Choroid plexus epithelial cell (primary cell): ENCODE measurements at regions not wholly inside any gene's neighbourhood (a gene's known extent, or its start where the extent isn't known, plus 50 kb on each side); places are given as distances from the start of the nearest gene placed in this dataset.
"Not testable (repeated sequence)": the region's sequence is repeated elsewhere in the genome, so short reads cannot be mapped to it uniquely, and the experiment has no call there.

Source experiments
- DNase-seq: peaks from one replicate; pipeline ENCODE4 v3.0.0-alpha.2; 2010; ENCODE audit warnings: low read depth
- H3K4me3 ChIP-seq: 2 replicates; pipeline ENCODE4 v1.5.1; 2011; ENCODE audit warnings: low read depth, mild to moderate bottlenecking, control low read depth, low read length, moderate library complexity
- CTCF ChIP-seq: conservative IDR thresholded peaks from 2 replicates; pipeline ENCODE4 v1.5.1; 2011; ENCODE audit warnings: low read depth, mild to moderate bottlenecking, control low read depth, inconsistent platforms, low read length, moderate library complexity

GRCh38 chr10:59435707-59436106, 73.4 kb upstream of the FAM13C start:
- no peak for TF ChIP-seq CTCF
- no peak for DNase-seq
- no peak overlapping the region for H3K4me3 ChIP-seq

GRCh38 chr10:59434463-59435321, 72.3 kb upstream of the FAM13C start:
- no peak overlapping the region for H3K4me3 ChIP-seq
- TF ChIP-seq CTCF, result no peak
- peak; percentile 29 for DNase-seq

- no peak for TF ChIP-seq CTCF
- peak; percentile 4 for DNase-seq
- H3K4me3 ChIP-seq, result no peak overlapping the region
Measured at GRCh38 chr10:59433720-59434428, 71.5 kb upstream of the FAM13C start.

GRCh38 chr10:59432207-59432900, 70.0 kb upstream of the FAM13C start:
- DNase-seq, result peak; percentile 15
- TF ChIP-seq CTCF, result no peak
- no peak overlapping the region for H3K4me3 ChIP-seq

GRCh38 chr10:59413795-59414194, 51.4 kb upstream of the FAM13C start:
- not testable (repeated sequence) for DNase-seq, H3K4me3 ChIP-seq
